Fibroblast of skin of back (primary cell): ENCODE measurements at regions not wholly inside any gene's neighbourhood (a gene's known extent, or its start where the extent isn't known, plus 50 kb on each side); places are given as distances from the start of the nearest gene placed in this dataset.
A peak's percentile ranks its signal among the peaks of the same experiment; 100 is the strongest.

ENCODE experiments used
- DNase-seq: peaks from one replicate; pipeline ENCODE4 v3.0.0-alpha.2; 2013

- no peak for DNase-seq
Measured at GRCh38 chr4:137200322-137200721, 332.0 kb downstream of the PCDH18 start.

- no peak for DNase-seq
Measured at GRCh38 chr4:137198791-137199190, 333.5 kb downstream of the PCDH18 start.

- no peak for DNase-seq
Measured at GRCh38 chr4:137194670-137195069, 337.6 kb downstream of the PCDH18 start.

GRCh38 chr4:137193564-137193963 is 338.7 kb downstream of the PCDH18 start:
- DNase-seq, result no peak

GRCh38 chr4:137181293-137181899 is 350.9 kb downstream of the PCDH18 start:
- no peak for DNase-seq

GRCh38 chr4:137180349-137180748 is 351.9 kb downstream of the PCDH18 start:
- no peak for DNase-seq

- no peak for DNase-seq
Measured at GRCh38 chr4:137156807-137157206, 375.5 kb downstream of the PCDH18 start.

GRCh38 chr4:137156054-137156453 is 376.2 kb downstream of the PCDH18 start:
- DNase-seq, result peak; percentile 93

GRCh38 chr4:137131201-137131600 is 401.1 kb downstream of the PCDH18 start:
- no peak for DNase-seq

GRCh38 chr4:137129845-137130244 is 402.4 kb downstream of the PCDH18 start:
- DNase-seq, result no peak

GRCh38 chr4:137129441-137129840 is 402.9 kb downstream of the PCDH18 start:
- DNase-seq, result peak; percentile 5

GRCh38 chr4:137125011-137125410 is 407.3 kb downstream of the PCDH18 start:
- peak; percentile 79 for DNase-seq

- DNase-seq, result peak; percentile 76
Measured at GRCh38 chr4:137124278-137124932, 407.9 kb downstream of the PCDH18 start.

- DNase-seq, result no peak
Measured at GRCh38 chr4:137122876-137123275, 409.4 kb downstream of the PCDH18 start.

- DNase-seq, result peak; percentile 3
Measured at GRCh38 chr4:137116144-137116543, 416.1 kb downstream of the PCDH18 start.

- DNase-seq, result no peak
Measured at GRCh38 chr4:137106733-137107132, 425.6 kb downstream of the PCDH18 start.

GRCh38 chr4:137106287-137106686 is 426.0 kb downstream of the PCDH18 start:
- DNase-seq, result no peak

GRCh38 chr4:137090951-137091350 is 441.3 kb downstream of the PCDH18 start:
- no peak for DNase-seq

GRCh38 chr4:137083571-137084135 is 448.6 kb downstream of the PCDH18 start:
- DNase-seq, result peak; percentile 20

- DNase-seq, result no peak
Measured at GRCh38 chr4:137082061-137082460, 450.2 kb downstream of the PCDH18 start.

GRCh38 chr4:137076908-137077307 is 455.4 kb downstream of the PCDH18 start:
- no peak for DNase-seq

- DNase-seq, result peak; percentile 18
Measured at GRCh38 chr4:137075586-137075985, 456.7 kb downstream of the PCDH18 start.

- no peak for DNase-seq
Measured at GRCh38 chr4:137070614-137071013, 461.7 kb downstream of the PCDH18 start.

- DNase-seq, result no peak
Measured at GRCh38 chr4:137069473-137069872, 462.8 kb downstream of the PCDH18 start.
